ENCODE measurements at regions not wholly inside any gene's neighbourhood (a gene's known extent, or its start where the extent isn't known, plus 50 kb on each side); places are given as distances from the start of the nearest gene placed in this dataset.
"Not testable (repeated sequence)": the region's sequence is repeated elsewhere in the genome, so short reads cannot be mapped to it uniquely, and the experiment has no call there.

DNA sequence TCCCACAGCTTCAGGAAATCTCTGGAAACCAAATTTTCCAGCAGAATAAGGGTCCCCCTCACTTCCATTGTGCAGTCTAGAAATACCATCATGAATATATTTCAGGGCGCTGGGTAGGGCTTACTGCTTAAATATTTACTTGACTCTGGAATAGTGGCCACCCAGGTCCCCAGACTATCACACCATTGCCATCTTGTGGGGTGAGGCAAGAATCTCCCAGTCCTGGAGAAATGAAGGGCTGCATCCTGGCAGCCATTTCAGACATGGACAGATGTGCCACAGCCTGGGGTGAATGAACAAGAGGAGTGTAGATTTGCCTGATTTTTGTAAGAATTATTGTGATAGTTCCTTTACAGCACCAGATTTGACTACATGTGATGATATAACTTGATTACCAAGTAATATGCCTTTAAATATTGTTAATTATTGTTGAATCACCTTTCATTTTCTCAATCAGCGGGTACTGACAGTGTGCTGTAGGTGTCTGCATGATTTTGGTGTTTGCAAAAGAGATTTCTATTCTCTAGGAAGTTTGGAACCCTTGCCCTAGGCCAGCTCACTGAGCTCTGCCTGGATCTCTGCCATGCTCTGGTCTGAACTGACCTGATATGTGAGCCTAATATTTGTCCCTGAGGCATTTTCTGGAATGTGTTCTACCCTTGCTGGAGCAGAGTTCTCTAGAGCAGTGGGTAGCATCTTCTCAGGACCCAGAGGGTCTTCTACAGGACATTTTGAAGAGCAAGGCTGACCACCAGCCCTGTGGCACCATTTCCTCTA lies 183.4 kb downstream of the KIT start:
- H3K27ac ChIP-seq: no peak overlapping the region
- TF ChIP-seq POLR2A (IDR thresholded peaks at IDR 0.05): no peak
- TF ChIP-seq, protein P1, sequence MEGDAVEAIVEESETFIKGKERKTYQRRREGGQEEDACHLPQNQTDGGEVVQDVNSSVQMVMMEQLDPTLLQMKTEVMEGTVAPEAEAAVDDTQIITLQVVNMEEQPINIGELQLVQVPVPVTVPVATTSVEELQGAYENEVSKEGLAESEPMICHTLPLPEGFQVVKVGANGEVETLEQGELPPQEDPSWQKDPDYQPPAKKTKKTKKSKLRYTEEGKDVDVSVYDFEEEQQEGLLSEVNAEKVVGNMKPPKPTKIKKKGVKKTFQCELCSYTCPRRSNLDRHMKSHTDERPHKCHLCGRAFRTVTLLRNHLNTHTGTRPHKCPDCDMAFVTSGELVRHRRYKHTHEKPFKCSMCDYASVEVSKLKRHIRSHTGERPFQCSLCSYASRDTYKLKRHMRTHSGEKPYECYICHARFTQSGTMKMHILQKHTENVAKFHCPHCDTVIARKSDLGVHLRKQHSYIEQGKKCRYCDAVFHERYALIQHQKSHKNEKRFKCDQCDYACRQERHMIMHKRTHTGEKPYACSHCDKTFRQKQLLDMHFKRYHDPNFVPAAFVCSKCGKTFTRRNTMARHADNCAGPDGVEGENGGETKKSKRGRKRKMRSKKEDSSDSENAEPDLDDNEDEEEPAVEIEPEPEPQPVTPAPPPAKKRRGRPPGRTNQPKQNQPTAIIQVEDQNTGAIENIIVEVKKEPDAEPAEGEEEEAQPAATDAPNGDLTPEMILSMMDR (IDR thresholded peaks at IDR 0.05): peak in 1 of 5 experiments; percentile 6
- DNase-seq: peak; percentile 9
- H3K36me3 ChIP-seq: no peaks in the 10 kb centered on the region
- 53 to 67% methylated on average over 1 to 2 of the region's 2 CpGs for WGBS, 2 donors (ENCODE audit: low coverage in 1 of 2)
- no peak overlapping the region for H3K4me3 ChIP-seq
- intact Hi-C loops (cut with DNase I; ENCODE audit: low total_unique reads): no loop called here
- no peaks in the 10 kb centered on the region for H3K27me3 ChIP-seq
- no peaks in the 10 kb centered on the region for H3K9me3 ChIP-seq
- in situ Hi-C loops (cut with MboI; ENCODE audit: low pct_ligation_motif_present in 1 of 4, low pct_unique_long_range_greater_than_20kb in 1 of 4, low sequenced_read_pairs in 3 of 4): loop anchor here in 1 of 4 donors (25.0 kb wide), 1 partner anchor 529 kb away; no protein-coding TSS in a partner anchor
- H3K4me1 ChIP-seq: no peaks in the 10 kb centered on the region

DNA sequence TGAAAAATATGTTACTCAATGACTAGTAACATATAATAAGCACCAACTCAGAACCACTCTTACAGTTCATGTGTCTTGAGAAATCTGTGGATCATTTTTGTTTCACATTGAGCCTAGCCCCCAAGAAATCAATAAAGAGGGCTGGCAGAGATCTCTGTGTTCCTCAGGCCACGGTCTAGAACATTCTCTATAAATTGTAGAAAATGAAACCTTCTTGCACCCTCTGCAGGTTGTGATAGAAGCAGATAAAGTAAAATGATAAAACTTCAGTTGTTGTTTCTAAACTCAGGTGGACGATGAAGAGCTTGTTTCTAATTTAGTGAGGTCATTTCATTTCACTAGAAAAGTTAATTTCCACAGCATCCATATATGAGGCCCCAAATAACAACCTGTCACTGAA lies 182.7 kb downstream of the KIT start:
- Histone ChIP-seq H3K27me3 (no peaks in the 10 kb centered on the region), H3K36me3 (no peaks in the 10 kb centered on the region), H3K9me3 (no peaks in the 10 kb centered on the region), H3K27ac (no peak overlapping the region), H3K4me3 (no peak overlapping the region), H3K4me1 (no peaks in the 10 kb centered on the region)
- no peak for TF ChIP-seq EP300 (IDR thresholded peaks at IDR 0.05; ENCODE audit: low read depth)
- TF ChIP-seq POLR2A (IDR thresholded peaks at IDR 0.05): no peak
- TF ChIP-seq, protein P1 (IDR thresholded peaks at IDR 0.05): no peak
- TF ChIP-seq POLR2AphosphoS5 (IDR thresholded peaks at IDR 0.05): no peak
- in situ Hi-C loops (cut with MboI; ENCODE audit: low pct_ligation_motif_present in 1 of 4, low pct_unique_long_range_greater_than_20kb in 1 of 4, low sequenced_read_pairs in 3 of 4): loop anchor here in 1 of 4 donors (25.0 kb wide), 1 partner anchor 528 kb away; no protein-coding TSS in a partner anchor
- DNase-seq: no peak
- WGBS, 2 donors (ENCODE audit: low coverage in 1 of 2): 14 to 46% methylated on average over 2 of the region's 2 CpGs
- intact Hi-C loops (cut with DNase I; ENCODE audit: low total_unique reads): no loop called here

DNA sequence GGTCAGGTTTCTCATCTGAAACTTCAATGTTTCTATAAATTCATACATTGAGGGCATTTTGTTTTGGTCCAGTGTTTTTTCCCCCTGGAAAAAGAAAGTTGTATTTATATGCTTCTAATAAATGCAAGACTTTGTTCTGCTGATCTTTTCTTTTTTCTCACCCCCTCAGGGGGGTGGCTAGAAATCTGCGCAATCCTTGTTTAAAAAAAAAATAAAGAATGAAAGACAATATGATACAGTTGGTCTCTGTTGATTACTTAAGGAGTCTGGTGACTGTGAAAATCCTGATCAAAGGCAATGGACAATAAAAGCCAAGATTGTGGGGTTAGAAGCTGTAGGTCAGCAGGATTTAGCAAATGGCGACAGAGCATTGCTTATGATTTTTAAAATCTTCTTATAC lies 180.5 kb downstream of the KIT start:
- H3K27me3 ChIP-seq: no peaks in the 10 kb centered on the region
- intact Hi-C loops (cut with DNase I; ENCODE audit: low total_unique reads): no loop called here
- no peaks in the 10 kb centered on the region for H3K4me1 ChIP-seq
- H3K9me3 ChIP-seq: no peaks in the 10 kb centered on the region
- TF ChIP-seq, protein P1 (IDR thresholded peaks at IDR 0.05): no peak
- TF ChIP-seq POLR2A (IDR thresholded peaks at IDR 0.05): no peak
- TF ChIP-seq EP300 (IDR thresholded peaks at IDR 0.05; ENCODE audit: low read depth): no peak
- no peak for TF ChIP-seq POLR2AphosphoS5 (IDR thresholded peaks at IDR 0.05)
- H3K36me3 ChIP-seq: no peaks in the 10 kb centered on the region
- DNase-seq: no peak
- H3K27ac ChIP-seq: no peak overlapping the region
- in situ Hi-C loops (cut with MboI; ENCODE audit: low pct_ligation_motif_present in 1 of 4, low pct_unique_long_range_greater_than_20kb in 1 of 4, low sequenced_read_pairs in 3 of 4): loop anchor here in 1 of 4 donors (25.0 kb wide), 1 partner anchor 526 kb away; no protein-coding TSS in a partner anchor
- no peak overlapping the region for H3K4me3 ChIP-seq
- 83 to 93% methylated on average over 2 of the region's 2 CpGs for WGBS, 2 donors (ENCODE audit: low coverage in 1 of 2)

DNA sequence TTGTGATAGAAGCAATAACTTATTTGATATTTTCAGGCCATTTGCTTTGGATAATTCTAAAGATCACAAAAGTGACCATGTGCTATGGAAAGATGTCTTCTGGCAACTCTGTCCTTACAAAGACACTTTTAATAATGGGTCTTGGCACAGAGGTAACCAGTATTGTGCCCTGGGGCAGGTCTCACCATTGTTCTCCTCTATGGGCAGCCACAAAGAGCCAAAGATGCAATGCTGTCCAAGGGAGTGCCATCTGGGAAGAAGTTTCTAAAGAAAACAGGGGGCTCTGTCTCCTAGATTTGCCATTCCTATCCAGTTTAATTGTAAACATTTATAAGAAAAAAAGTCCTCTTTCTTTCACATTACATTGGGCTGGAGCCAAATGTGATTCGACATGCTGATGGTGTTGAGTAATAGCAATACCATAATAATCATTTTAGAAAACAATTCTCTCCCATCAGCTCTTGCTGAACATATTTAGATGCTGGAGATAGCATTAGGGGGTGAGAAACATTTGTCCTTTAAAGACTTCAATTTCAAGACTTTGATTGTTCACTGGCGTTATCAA lies 179.9 kb downstream of the KIT start:
- DNase-seq: no peak
- TF ChIP-seq, protein P1 (IDR thresholded peaks at IDR 0.05): no peak
- TF ChIP-seq POLR2AphosphoS5 (IDR thresholded peaks at IDR 0.05) (no peak), POLR2A (IDR thresholded peaks at IDR 0.05) (no peak), EP300 (IDR thresholded peaks at IDR 0.05; ENCODE audit: low read depth) (no peak)
- 53 to 55% methylated on average over 2 of the region's 2 CpGs for WGBS, 2 donors (ENCODE audit: low coverage in 1 of 2)
- no peak overlapping the region for H3K27ac ChIP-seq
- no peaks in the 10 kb centered on the region for H3K36me3 ChIP-seq
- H3K27me3 ChIP-seq: no peaks in the 10 kb centered on the region
- in situ Hi-C loops (cut with MboI; ENCODE audit: low pct_ligation_motif_present in 1 of 4, low pct_unique_long_range_greater_than_20kb in 1 of 4, low sequenced_read_pairs in 3 of 4) (loop anchor here in 1 of 4 donors (25.0 kb wide), 1 partner anchor 525 kb away; no protein-coding TSS in a partner anchor), intact Hi-C loops (cut with DNase I; ENCODE audit: low total_unique reads) (no loop called here)
- no peaks in the 10 kb centered on the region for H3K9me3 ChIP-seq
- no peaks in the 10 kb centered on the region for H3K4me1 ChIP-seq
- no peak overlapping the region for H3K4me3 ChIP-seq

DNA sequence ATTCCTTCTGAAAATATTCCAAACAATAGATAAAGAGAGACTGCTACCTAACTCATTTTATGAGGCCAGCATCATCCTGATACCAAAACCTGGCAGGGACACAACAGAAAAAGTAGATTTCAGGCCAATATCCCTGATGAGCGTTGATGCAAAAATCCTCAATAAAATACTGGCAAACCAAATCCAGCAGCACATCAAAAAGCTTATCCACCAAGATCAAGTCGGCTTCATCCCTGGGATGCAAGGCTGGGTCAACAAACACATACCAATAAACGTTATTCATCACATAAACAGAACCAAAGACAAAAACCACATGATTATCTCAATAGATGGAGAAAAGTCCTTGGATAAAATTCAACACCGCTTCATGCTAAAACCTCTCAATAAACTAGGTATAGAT lies 170.6 kb downstream of the KIT start:
- H3K9me3 ChIP-seq; H3K27ac ChIP-seq; H3K27me3 ChIP-seq; H3K36me3 ChIP-seq; H3K4me1 ChIP-seq; intact Hi-C loops (cut with DNase I; ENCODE audit: low total_unique reads); H3K4me3 ChIP-seq; DNase-seq: not testable (repeated sequence)
- in situ Hi-C loops (cut with MboI; ENCODE audit: low pct_ligation_motif_present in 1 of 4, low pct_unique_long_range_greater_than_20kb in 1 of 4, low sequenced_read_pairs in 3 of 4): loop anchor here in 1 of 4 donors (25.0 kb wide), 1 partner anchor 516 kb away; no protein-coding TSS in a partner anchor
- WGBS, 2 donors (ENCODE audit: low coverage in 1 of 2): 61 to 66% methylated on average over 4 of the region's 4 CpGs

Data from transverse colon (tissue), 4 donors.